HG03108 (cell line): ENCODE measurements at regions not wholly inside any gene's neighbourhood (a gene's known extent, or its start where the extent isn't known, plus 50 kb on each side); places are given as distances from the start of the nearest gene placed in this dataset.

Experiments used
- ATAC-seq: cut with Tn5 transposase; IDR thresholded peaks from one replicate; pipeline ENCODE4 v1.9.1; 2021; ENCODE audit warnings: moderate library complexity; ENCODE audit not compliant: unreplicated experiment

DNA sequence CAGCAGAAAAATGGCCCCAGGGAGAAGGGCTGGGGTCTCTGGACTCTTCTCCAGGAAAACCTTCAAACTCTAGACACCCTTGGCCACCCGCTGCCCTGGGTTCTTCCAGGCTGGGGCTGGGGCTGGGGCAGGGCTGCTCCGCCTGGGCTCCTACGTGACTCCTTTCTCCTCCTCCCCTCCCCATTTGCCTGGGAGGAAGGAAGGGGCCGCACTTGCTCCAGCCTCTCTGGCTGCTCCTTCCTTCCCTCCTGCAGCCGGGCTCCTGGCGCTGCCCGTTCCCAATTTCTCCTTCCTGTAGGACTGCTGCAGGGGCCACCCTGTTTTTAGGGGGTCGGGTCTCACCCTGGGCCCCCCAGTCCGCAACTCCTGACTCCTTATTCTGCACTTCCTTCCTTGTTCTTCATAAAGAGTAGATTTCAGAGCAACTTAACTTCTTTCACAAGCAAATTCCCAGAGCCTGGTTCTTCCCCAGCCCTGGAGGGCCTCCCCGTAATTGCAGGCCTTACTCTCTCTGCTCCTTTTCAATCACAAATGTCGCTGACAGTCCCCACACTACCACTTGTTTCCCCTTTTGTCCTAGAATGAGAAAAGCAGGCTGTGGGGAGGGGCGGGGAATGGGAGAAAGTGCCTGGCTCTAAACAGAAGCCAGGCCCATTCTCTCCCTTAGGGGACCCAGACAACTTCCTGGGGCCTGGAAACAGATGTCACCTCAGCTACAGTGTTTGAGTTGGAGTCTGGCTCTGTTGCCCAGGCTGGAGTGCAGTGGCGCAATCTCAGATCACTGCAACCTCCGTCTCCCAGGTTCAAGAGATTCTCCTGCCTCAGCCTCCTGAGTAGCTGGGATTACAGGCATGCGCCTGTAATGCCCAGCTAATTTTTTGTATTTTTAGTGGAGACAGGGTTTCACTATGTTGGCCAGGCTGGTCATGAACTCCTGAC is 137.8 kb downstream of the ENGASE start:
- no peak for ATAC-seq

DNA sequence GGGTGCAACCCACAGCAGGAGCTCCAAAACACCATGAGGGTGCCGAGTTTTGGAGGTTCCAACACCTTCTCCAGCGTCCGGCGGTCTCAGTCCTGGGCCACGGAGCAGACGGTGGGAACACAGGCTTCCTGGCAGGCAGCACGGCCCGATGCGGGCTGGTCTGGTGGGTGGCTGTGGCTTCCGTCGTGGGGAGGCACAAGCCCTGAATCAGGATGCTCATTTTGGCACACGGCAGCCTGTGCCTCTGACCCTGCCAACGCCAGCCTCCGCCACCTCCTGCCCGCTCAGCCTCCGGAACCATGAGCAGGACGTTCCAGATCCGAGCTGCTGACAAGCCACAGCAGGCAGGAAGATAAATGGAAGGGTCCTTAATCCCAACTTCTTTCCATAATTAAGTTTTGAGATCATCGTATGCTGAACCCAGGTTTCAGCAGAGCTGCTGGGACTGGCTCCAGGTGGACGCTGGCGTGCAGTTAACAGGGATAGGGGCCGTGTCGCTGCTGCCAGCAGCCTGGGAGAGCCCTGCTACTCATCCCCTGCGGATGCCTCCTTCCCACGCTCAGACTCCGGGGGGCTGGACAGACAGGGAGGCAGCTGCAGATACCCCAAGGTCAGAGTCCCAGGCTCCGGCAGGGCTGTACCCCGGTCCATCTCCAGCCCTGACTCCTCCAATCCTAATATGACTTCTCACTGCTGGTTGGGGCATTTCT is 136.6 kb downstream of the ENGASE start:
- ATAC-seq: no peak

- ATAC-seq: no peak
These were observed 136.0 kb downstream of the ENGASE start for GRCh38 chr17:79210638-79211037.

DNA sequence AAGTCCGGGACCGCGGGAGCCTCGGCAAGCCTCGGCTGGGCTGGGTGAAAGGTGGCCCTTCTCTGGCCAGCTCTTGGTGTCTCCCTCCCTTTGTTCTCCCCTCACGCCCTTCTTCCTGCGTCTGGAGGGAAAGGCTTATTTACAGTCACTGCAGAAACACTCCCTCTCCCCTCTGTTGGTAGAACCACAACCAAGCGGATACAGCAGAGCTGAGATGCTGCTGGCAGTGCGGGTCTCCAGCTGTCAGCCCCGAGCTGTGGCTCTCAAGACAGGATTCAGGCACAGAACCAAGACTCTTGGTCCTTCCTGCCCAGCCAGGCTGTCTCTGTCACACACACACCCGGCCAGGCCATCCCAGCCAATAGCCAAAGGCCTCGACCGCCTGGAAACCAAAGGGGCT is 133.3 kb downstream of the ENGASE start:
- no peak for ATAC-seq

DNA sequence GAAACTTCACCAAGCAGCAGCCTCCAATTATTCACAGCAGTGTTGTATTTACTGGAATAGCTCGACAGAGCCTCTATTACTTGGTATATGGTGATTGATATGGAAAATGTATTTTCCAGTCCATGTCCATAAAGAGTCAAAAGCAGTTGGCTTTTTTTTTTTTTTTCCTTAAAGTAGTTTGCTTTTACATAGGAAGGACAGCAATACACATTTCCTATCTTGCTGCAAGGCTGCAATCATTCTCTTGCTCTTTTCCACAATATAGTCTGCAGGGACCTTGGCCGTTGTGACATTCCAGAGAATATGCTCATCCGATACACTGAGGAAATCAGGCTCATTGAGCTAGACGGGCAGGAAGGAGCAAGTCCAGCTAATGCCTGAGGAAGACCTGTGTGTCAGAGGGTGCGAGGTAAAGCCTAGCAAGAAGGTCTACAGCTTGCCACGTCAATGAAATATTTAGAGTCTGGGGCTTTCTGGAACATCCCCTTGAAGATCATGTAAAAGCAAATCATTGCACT is 131.1 kb downstream of the ENGASE start:
- no peak for ATAC-seq

- ATAC-seq: no peak
These were observed 129.6 kb downstream of the ENGASE start for GRCh38 chr17:79204261-79204660.

DNA sequence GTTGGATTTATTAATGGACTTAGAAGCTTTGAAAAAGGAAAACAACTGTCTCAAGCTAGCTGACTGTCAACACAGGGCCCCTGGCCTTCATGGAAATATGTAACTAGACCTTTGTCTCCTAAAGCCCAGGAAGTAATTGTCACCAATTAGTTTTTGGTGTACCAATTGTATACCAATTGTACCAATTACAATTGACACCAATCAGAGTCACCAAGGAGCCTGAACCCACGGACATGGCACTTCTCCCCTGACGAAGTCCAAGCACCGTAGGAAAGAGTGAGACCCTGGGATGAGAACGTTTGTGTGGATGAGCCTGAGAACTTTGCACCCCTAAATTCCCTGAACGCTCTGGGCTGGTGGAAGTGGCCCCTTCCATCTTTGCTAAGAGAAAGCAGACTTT is 129.0 kb downstream of the ENGASE start:
- ATAC-seq: no peak

- no peak for ATAC-seq
These were observed 128.4 kb downstream of the ENGASE start for GRCh38 chr17:79203016-79203415.

GRCh38 chr17:79202480-79202879 is 127.9 kb downstream of the ENGASE start:
- no peak for ATAC-seq

- no peak for ATAC-seq
These were observed 127.1 kb downstream of the ENGASE start for GRCh38 chr17:79201536-79202227.

GRCh38 chr17:79201119-79201518 is 126.5 kb downstream of the ENGASE start:
- no peak for ATAC-seq

DNA sequence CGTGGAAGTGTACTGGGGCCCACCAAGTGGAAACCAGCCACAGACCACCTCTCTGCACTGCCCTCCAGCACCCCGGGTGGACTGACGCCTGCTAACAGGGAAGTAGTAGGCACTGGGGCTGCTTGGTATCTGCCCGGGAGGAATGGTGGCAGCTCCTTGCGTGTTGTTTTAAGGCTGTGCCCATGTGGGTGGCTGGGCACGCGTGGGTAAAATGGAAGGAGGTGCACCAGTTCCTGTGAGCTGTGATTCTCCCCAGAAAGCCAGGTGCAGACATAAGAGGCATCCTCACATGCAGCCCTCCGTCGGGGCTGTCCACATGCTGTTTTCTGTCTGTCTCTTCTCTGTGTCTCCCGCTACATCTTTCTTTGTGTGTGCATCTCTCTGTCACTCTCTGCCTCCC is 122.3 kb downstream of the ENGASE start:
- no peak for ATAC-seq

DNA sequence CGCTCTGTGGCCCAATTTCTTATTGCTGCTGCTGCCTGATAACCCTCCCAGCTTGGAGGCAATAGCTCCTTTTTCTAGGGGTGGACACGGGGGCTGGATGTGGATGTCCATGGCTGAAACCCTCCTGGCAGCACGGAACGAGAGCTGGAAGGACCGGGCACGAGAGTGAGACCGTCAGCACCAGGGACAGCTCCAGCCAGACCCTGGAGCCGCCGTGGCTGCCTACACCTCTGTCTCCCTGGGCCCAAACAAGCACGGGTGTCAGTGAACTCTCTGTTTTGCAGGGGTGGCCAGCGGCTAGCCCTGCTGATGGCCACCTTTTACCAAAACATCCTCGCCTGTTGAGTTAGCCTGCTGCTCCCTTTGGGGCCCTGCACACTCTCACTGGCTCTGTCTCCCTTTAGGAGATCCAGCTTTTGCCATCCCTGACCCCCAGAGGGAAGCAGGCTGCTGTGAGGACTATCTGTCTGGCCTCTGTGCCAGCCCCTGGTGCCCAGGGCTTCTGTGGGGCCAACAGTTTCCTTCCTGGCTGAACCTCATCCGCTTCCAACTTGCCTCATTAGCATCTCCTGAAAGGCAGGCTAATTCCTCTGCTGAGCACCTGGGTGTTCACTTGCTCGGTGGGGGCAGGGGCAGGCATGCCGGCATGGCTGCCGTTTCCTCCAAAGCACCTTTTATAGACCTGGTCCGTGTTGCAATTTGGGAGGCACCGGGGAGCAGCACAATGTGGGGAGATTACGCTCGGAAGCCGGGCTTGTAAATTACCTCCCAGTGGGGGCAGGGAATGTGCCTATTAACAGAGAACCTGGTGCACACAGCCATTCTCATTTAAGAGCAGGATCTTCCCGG is 118.1 kb downstream of the ENGASE start:
- no peak for ATAC-seq

DNA sequence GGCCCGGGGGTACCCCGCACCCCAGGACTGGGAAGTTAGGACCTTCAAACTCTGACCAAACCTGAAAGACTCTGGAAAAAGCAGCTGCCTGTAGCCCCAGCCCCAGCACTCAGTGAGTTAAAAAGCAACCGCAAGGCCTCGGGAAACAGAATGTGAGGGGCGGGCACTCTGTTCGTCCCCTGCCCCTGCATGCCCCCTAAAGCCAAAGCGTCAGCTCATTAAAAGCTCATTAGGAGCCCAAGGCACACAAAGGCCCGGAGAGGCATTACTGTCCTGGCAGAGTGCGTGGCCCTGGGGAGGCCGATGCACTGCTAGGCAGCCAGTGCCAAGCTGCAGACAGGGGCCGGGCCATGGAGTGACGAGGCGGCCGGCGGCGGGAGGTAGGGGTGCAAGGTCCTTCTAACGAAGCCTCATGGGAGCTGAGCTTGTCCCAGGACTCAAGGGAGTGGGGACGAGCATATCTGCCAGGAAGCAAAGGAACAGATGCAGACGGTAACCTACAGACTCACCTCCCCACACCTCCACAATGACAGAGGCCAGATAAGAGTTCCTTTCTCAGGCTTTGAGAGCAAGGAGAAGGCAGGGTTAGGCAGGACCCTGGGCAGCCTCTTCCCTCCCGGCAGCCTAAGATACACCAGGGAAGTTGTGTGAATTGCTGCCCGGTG is 116.8 kb downstream of the ENGASE start:
- ATAC-seq: no peak

- ATAC-seq: no peak
These were observed 114.7 kb downstream of the ENGASE start for GRCh38 chr17:79189305-79189704.

- ATAC-seq: no peak
These were observed 114.1 kb downstream of the ENGASE start for GRCh38 chr17:79188685-79189084.

- ATAC-seq: no peak
These were observed 113.4 kb downstream of the ENGASE start for GRCh38 chr17:79188048-79188447.

DNA sequence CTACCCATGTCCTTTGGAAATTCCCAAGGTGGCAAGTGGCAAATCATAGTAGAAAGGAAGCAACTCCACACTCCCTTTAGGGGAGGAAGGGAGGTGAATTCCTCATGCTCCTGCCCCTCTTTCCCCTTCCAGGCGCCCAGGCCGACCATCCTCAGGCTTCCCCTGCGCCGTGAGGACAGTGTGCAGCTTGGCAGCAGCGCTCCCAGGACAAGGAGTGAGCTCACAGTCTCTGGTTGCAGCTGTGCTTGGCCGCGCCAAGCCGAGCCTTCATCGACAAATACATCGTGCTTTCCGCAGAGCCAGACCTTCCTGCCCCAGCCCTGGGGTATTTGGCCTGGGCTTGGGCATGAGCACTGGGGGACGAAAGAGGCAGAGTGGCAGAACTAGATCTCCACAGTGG is 112.6 kb downstream of the ENGASE start:
- ATAC-seq: no peak

DNA sequence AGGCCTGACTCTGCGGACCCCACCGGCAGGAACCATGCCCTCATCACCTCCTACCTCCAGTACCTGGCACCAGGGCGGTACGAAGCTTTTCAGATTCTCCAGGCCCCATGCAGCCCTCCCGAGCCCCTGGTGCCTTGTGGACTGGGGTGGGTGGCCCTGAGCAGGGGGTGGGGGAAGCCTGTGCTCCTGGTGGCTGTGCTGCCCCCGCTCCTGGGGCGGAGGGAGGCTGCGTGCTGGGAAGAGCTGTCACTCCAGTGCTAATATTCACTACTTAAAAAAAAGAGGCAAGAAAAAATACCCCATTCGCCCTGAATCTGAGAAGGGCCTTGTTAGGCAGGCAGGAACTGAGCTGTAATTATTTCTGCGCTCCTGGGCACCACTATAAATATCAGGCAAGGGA is 111.8 kb downstream of the ENGASE start:
- ATAC-seq: no peak

DNA sequence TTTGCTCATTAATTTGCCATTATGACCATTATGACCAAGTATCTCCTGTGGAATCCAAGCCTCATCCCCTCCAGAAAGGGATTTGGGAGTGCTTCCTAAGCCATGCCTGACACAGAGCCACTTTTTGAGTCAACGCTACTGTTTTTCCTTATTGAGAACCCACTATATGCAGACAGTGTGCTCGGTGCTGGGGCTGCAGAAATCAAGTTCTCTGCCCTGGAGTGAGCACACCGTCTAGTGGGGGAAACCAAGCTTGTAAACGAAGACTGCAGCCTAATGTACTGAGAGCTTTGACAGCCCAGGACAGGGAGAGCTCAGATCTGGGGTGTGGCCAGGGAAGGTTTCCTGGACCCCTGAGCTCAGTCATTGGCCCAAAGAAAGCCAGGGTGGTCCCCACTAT is 111.0 kb downstream of the ENGASE start:
- ATAC-seq: no peak
